ENCODE measurements at regions not wholly inside any gene's neighbourhood (a gene's known extent, or its start where the extent isn't known, plus 50 kb on each side); places are given as distances from the start of the nearest gene placed in this dataset.
"Not testable (repeated sequence)": the region's sequence is repeated elsewhere in the genome, so short reads cannot be mapped to it uniquely, and the experiment has no call there.

DNA sequence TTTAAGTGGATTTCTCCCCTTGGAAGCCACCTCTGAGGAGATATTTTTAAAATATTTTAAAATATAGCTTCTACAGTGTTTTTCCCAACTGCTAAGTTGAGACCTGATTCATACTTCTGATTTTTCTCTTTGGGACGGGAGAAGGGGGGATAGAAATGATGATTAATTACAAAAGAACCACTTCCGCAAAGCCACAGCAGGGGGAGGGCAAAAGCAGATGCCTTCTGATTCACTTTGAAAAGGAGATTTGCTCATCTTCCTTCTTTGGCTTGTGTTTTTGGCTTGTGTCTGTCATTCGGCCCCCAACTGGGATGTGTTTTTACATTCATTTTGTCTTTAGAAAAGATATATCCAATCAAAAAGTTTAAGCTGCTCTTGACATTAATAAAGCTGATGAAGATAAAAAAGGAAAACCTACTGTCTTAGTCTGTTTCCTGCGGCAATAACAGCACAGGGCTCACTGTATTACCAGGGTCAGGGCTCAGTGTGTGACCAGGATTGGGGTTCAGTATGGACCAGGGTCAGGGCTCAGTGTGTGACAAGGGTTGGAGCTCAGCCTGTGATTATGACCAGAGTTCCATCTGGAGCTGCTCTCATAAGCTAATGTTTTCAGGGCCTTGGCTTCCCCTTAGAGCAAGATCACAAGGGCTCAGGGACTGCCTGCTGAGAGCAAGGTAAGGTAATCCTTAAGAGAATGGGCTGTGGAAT lies 223.2 kb downstream of the MTHFS start:
- no peak for DNase-seq

DNA sequence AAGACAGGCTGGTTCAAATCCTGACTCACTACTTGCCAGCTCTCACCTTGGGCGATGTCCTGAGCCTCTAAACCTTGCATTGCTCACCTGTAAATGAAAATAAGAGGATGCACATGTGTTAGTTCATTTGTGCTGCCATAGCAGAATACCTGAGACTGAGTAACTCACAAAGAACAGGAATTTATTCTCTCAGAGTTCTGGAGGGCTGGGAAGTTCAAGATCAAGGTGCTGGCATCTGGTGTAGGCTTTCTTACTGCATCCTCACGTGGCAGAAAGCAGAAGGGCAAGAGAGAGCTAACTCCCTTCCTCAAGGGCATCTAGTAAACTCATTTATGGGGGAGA lies 222.7 kb downstream of the MTHFS start:
- DNase-seq: no peak

DNA sequence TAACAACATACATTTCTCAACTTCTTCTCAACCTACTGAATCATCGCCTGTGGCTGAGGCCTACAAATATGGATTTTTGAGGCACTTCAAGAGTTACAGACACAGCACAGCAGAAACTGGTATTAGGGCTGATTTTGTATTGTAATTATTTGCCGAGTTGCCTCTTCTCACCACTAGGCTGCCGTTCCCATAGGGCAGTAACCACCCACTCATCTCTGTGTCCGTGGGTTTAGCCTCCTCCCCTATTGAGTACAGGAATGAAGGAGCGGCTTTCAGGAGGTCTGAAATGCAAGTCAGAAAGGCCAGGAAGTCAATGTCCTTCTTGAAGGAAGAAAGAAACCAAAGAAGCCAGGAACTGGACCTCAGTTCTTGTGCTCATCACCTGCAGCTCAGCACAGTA lies 220.8 kb downstream of the MTHFS start:
- no peak for DNase-seq

DNA sequence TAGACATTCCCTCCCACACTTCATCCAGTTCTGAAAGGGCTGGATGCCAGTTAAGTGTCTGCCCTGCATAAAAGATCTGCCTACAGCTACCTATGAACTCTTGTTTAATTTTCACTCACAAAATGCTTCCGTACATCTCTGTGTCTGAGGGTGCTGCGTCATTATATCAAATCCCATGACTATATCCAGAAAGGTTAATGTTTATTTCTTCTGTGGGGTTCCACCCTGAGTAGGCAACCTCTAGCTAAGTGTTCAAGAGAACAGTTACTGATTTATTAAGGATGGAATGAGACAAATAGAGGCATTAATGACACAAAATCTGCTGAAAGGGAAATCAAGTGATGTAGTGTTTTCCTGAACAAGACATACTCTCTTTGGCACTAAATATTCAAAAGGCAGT lies 220.2 kb downstream of the MTHFS start:
- no peak for DNase-seq

DNA sequence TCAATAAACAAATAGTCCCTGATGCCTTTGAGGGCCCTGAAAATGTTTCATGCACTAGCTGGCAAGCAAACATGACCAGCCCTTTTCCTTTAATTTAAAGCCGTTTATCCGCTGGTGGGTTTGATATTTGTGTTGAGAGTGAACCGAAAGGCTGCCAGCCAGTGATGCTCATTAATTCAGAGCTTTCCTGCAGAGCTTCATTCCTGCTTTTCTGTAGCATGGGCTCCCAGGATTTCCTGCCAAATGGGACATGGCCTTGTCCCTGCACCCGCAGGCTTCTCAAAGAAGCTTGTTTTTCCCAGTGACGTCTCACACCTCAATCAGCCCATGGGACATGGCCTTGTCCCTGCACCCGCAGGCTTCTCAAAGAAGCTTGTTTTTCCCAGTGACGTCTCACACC lies 219.6 kb downstream of the MTHFS start:
- DNase-seq: no peak

DNA sequence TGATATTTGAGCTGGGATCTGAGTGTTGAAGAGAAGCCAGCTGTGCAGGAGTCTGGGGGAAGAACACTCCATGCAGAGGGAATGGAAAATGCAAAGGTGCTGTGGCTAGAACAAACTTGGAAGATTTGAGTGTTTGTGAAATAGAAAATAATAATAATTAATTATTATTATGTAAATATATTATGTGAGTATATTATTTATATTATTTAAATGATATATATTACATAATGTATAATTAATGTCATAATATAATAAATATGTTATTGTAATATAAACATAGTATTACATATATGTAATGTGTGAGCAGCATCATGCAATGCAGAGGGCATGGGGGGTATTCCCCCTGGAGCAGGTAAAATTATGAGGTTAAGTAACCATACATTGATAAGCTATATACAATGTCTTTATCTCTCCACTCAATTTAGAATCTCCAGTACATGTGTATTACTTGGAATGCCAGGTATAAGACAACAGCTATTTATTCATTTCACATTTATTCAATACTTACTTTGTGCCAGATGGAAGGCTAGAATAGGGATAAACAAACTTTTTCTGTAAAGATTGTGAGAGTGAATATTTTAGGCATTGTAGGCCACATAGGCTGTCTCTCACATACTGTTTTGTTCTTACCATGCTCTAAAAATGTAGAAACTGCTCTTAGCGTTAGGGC lies 218.6 kb downstream of the MTHFS start:
- DNase-seq: no peak

DNA sequence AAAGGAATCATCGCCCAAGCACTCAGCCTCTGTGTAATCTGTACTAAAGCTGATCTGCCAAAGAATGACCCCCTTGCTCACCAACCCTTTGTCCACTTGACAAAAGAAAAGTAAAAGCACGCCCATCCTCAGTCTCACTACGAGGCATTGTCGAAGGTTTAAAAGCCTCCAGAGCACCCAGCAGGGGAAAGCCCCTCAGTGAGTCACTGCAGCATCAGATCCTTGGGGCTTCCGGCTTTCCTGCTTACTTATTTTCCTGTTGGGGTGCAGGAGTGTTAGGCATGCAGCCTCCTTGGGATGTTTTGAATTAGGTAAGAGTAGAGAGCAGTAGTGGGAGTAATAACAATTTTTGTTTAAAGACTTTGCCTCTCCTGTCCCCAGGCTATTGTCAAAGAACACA lies 216.1 kb downstream of the MTHFS start:
- DNase-seq: no peak

DNA sequence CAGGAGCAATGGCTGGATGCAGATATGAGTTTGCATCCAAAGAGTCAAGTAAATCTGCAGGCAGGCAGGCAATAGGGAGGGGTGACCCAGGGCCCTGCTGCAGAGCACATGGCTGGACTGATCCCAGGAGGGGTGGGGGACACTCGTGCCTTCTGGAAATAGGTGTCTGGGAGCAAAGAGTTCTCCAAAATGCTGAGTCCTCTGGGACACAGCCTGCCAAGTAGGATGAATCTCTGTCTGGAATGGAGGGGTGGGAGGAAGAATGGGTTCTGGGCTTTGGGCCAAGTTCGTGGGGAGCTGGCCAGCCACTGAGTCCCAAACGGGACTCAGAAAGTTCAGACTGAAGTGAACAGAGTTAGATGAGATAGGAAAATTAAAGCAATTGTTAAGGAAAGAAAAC lies 214.5 kb downstream of the MTHFS start:
- no peak for DNase-seq

DNA sequence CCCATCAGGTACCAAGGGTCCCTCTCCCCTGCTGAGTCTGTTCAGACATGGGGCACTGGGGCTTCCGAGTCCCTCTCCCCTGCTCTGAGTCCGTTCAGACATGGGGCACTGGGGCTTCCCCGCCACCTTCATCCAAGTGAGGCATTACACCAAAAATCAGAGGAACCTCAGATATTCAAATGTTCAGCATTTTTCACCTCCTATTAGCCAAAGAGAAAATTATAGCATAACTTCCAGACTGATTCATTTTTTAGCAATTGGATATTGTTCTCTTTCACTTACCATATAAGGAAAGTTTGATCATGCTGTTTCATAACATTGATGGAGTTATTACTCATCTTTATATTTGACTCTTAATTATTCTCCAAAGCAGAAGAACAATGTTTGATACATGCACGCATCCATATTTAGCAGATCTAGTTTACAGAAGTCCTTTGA lies 213.9 kb downstream of the MTHFS start:
- DNase-seq: no peak

DNA sequence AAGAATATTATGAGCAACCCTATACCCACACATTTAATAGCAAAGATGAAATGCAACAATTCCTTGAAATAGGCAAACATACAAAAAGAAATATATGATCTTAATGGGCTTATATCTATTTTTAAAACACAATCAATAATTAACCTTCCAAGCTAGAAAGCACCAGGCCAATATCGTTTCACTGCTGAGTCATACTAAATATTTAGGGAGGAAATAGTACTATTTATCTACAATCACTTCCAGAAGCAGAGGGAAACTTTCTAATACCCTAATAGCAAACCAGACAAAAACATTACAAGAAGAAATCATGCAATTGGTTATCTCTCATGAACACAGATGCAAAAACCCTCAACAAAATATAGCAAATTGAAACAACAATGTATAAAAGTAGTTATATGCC lies 207.8 kb downstream of the MTHFS start:
- DNase-seq: no peak

DNA sequence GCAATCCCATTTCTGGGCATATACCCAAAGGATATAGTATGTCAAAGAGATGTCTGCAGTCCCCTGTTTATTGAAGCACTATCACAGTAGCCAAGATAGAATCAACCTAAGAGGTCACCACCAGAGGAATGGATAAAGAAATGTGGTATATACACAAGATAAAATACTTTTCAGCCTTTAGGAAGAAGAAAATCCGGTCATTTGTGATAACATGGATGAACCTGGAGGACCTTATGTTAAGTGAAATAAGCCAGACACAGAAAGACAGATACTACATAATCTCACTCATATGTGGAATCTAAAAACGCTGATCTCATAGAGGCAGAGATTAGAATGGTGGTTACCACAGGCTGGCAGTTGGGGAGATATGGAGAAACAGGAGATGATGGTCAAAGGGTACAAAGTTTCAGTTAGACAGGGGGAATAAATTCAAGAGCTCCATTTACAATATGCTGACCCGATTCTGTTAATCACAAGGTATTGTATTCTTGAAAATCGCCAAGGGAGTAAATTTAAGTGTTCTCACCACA lies 195.8 kb downstream of the MTHFS start:
- no peak for DNase-seq

DNA sequence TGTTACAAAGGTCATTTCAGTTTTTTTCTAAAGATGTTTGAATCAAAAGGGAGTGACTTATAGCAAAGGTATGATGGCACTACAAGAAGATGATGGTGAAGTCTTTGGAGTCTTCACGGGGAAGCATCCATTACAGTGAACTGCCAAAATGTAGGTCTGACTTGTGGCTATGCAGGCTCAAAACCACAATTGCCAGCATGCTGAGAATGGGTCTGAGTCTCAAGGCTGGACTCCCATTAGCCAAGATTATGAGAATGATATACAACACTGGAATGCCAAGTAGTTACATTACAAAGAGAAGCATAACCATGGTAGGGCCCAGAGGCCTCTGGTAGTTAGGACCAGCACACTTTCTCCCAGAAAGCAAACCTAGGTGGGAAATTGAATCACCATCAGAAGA lies 194.2 kb downstream of the MTHFS start:
- no peak for DNase-seq

DNA sequence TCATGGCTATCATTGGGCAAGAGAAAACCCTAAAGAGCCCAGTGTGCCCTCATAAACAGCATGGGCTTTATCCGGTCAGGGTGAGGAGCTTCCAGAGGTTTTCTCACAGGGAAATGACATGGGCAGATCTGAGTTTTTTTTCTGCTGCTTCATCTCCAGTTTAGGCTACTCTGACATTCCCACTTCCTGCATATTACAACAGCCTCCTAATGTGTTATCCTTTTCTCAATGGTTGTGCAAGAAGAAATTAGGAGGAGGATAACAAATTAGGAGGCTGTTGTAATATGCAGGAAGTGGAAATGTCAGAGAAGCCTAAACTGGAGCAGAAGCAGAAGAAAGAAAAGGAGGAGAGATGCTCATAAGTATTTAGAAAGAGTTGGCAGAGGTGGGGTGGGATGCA lies 175.6 kb downstream of the MTHFS start:
- no peak for DNase-seq

DNA sequence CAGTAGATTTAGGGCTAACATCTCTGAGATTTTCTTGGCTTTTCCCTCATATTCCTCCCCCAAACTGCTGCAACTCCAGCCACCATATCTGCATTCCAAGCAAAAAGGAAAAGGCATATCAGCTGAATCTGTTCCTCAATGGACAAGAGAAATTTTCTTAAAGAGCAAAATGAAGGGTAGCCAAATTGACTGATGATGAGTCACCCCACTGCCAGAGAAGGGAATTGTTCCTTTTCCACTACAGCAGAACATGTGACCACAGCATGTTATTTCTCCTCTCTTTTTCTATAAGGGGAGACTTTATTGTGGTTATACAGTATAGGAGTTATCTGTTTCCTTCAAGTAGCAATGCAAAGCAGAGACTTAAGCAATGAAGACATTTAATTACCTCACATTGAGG lies 172.5 kb downstream of the MTHFS start:
- no peak for DNase-seq

DNA sequence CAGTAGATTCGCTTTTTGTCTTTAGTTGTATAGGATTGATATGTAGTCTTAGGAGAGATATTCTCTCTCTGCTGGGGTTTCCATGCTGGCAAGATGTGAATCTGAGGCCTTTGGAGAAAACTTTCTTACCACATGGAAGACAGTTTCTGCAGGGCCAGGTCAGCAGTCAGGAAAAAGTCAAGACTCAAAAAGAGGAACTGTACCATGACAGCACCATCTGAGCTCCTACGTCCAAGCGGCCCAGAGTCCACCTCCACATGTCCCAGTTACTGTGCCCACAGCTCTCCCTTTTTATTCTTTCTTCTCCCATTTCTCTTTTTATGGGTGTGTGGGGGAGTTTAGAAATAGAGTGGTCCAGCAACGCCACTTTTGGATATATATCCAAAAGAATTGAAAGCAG lies 172.0 kb downstream of the MTHFS start:
- no peak for DNase-seq

DNA sequence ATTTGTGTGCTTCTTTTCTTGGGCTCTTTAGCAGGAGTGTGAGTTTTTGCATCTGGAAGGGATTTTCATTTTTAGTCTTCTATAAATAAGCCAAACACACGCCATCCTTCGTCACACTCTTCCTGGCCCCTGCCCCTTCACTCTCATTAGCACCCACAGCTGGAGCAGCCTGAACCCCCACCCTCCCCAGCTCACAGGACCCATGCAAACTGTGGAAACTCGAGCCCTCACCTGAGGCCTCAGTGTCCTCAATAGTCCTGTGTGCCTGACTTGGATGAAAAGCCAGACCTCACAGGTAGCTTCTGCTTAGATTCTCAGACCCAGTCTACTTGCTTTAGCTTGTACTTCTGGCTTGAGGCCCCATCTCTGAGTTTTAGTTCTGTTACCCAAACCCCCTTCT lies 167.9 kb downstream of the MTHFS start:
- DNase-seq: no peak

DNA sequence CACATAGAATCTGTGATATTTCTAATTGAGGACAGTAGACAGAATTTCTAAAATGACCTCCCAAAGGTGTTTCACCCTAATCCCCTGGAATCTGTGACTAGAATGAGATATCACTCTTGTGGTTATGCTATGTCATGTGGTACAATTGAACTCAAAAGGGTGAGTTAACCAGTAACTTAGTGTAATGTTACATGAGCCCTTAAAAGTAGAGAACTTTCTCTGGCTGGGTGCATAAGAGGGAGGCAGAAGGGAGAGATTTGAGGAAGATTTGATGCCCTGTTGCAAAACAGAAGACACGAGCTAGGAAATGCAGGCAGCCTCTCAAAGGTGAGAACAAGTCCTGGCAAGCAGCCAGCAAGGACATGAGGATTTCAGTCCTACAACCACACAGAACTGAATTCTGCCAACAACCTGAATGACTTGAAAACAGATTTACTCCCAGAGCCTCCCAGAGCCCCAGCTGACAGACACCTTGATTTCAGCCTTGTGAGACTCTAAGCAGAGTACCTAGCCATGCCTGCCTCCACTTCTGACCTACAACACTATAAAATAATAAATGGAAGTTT lies 160.3 kb downstream of the MTHFS start:
- no peak for DNase-seq

DNA sequence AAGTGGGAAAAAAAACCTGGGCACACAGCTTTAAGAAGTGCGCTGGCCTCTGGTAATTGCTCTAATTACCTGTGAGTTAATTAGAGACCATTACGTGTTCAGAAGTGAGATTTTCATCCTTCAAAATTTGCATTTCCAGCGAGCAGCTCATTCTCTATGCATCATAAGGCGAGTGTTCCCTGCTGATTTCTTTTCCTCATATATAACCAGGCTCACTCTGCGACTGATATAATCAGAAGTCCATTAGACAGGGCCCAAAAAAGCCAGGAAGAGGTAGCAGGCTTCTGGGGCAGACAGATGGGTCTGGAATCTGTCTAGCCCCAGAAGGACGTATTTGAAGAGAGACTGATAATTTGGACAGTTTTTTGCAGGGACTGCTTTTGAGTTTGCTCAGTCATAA lies 158.7 kb downstream of the MTHFS start:
- no peak for DNase-seq

DNA sequence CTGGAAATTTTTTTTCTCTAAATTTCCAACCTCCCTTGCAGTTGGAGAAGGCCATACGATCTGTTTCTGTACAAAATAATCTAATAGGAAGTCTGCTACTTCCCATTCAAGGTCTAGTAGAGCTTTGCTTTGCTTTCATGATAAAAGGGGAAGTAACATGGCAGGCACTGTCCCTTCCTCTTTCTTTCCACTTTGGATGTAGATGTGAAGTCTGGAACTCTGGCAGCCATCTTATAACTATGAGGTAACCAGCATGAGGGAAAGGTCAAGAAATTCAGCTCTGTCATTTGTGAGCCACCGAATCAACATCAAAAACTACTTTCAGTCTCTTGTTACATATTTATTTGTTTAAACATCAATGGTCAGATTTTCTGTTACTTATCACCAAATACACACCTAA lies 156.3 kb downstream of the MTHFS start:
- no peak for DNase-seq

DNA sequence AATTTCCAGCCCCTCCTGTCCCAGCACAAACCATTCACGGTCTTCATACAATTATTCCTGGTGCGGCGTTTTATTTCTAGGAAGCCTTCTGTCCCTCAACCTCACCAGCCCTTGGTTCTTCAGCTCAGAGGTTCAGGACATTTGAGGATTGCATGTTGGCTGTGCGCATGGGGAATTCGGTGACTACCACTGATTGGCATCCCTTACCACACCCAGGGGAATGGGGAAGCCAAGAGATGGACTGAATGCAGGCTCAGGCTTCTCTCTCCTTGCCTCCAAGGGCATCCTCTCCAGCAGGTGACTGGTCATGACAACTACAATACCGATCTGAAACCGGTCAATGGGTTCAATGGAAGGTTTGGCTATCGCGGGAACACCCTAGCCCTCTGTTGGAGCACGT lies 153.8 kb downstream of the MTHFS start:
- DNase-seq: no peak

DNA sequence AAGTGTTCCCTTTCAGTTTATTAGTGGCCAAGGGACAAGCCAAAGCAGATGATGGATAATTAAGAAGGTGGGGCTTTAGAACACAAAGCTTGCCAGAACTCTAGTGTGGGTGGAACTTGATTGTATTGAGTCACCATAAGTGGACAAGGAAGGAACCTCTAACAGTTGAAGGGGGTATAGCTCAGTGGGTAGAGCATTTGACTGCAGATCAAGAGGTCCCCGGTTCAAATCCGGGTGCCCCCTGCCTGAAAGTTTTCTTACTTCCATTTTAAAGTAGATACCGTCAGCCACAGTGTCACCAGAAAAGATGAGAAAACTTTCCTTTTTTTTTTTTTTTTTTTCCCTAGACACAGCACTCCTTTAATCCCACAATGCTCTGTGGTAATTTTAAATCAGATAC lies 152.3 kb downstream of the MTHFS start:
- DNase-seq: not testable (repeated sequence)

DNA sequence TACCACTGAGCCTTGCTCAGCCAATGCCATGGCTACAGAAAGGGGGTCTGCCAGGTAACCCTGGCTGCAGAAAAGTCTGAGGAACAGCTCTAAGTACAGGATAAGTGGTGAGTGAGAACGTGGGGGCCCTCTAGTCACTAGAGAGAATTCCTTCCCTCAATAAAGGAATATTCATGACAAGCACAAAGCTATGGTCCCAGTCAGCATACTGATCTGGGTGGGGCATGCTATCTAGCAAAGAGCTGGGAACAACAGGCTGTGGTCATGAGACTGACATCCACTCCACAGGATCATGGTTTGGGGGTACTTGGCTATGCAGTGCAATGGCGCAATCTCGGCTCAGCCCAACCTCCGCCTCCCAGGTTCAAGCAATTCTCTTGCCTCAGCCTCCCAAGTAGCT lies 140.4 kb downstream of the MTHFS start:
- DNase-seq: no peak

DNA sequence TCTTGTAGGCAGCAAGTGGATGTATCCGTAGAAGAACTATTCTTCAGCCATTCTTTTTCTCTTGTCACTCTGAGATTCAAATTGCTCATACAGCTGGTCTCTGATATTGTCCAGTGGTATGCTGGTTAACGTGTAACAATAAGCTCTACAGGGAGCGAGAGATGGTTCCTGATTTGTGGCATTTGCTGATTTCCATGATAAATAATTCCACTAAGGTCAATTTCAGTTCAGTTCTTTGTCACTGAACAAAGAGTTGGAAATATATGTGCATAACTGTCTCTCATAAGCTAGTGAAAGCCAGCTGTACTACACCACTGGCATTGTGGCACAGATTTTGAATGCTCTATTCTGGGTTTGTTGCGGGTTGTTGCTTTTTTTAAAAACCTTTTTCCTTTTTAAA lies 131.7 kb downstream of the MTHFS start:
- DNase-seq: no peak

DNA sequence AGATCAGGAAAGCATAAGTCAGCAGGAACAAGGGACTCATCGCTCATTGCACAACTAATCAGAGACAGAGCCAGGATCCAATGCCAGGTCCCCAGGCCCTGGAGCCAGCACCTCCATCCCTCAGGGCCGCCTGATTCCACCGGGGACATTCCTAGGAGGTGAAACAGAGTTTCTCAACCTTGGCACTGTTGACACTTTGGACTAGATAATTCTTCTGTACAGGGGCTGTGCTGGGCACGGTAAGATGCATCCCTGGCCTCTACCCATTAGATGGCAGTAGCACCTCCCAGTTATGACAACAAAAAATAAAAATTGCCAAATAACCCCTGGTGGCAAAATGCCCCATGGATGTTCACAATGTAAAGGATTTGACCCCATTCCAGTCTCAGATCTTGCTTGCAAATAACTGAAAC lies 127.7 kb downstream of the MTHFS start:
- DNase-seq: peak; percentile 21

Measured in NCI-H1694 treated with DMSO at 0.1 percent for 48 hours (cell line).